ENCODE measurements at regions not wholly inside any gene's neighbourhood (a gene's known extent, or its start where the extent isn't known, plus 50 kb on each side); places are given as distances from the start of the nearest gene placed in this dataset.

DNA sequence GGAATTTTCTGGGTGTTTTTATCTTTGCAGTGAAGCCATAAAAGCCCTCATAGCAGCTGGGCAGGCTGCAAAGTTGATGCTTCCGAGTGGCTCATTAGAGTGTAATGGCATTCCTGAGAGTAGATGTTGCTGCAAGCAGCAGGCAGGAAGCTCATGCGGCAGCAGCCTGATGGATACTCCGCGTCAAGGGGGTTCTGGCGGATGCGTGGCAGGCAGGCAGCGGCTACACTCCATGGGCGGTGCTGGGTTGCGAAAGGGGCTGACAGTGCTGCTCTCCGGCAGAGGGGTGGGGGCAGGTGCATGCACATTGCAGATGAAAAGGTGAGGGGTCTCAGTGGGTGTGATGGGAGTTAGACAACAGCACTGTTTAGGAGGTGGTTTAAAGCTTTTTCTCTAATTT is 93.2 kb upstream of the AJAP1 start:
- WGBS, 2 donors (ENCODE audit: low coverage in 1 of 2): 10% methylated on average over 5 of the region's 10 CpGs; no CpG with 5 or more reads in 1 of the 2 donors
- no peaks in the 10 kb centered on the region for H3K4me1 ChIP-seq
- no peaks in the 10 kb centered on the region for H3K9me3 ChIP-seq
- no peak for TF ChIP-seq POLR2AphosphoS5 (IDR thresholded peaks at IDR 0.05)
- TF ChIP-seq POLR2A (IDR thresholded peaks at IDR 0.05): no peak
- no peak for TF ChIP-seq EP300 (IDR thresholded peaks at IDR 0.05)
- no peak for TF ChIP-seq CTCF (IDR thresholded peaks at IDR 0.05)
- no peaks in the 10 kb centered on the region for H3K36me3 ChIP-seq
- H3K4me3 ChIP-seq: no peak overlapping the region
- no peak overlapping the region for H3K27ac ChIP-seq
- H3K27me3 ChIP-seq: peaks cover 69% of the 10 kb centered on the region
- ATAC-seq: no peak

DNA sequence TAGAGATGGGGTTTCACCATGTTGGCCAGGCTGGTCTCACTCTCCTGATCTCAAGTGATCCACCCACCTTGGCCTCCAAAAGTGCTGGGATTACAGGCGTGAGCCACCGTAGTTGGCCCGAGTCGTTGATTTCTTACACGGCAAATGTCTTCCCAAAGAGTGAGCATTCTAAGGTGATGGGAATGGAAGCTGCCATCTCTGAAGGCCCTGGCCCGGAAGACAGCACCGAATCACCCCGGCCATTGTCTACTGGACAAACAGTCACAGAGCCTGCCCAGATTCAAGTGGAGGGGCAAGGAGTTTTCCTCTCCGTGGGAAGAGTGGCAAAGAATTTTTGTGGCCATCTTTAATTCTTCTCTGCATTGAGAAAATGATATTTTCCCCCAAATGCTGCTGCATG is 92.1 kb upstream of the AJAP1 start:
- H3K27ac ChIP-seq: no peak overlapping the region
- no peak overlapping the region for H3K4me3 ChIP-seq
- no peaks in the 10 kb centered on the region for H3K4me1 ChIP-seq
- H3K9me3 ChIP-seq: no peaks in the 10 kb centered on the region
- peaks cover 75% of the 10 kb centered on the region for H3K27me3 ChIP-seq
- 86 to 89% methylated on average over 4 of the region's 9 CpGs for WGBS, 2 donors (ENCODE audit: low coverage in 1 of 2)
- H3K36me3 ChIP-seq: no peaks in the 10 kb centered on the region
- ATAC-seq: no peak
- TF ChIP-seq CTCF (IDR thresholded peaks at IDR 0.05) (no peak), POLR2A (IDR thresholded peaks at IDR 0.05) (no peak)

- TF ChIP-seq CTCF (IDR thresholded peaks at IDR 0.05) (no peak), EP300 (IDR thresholded peaks at IDR 0.05) (no peak), POLR2AphosphoS5 (IDR thresholded peaks at IDR 0.05) (no peak), POLR2A (IDR thresholded peaks at IDR 0.05) (no peak)
- Histone ChIP-seq H3K4me3 (no peak overlapping the region), H3K9me3 (no peaks in the 10 kb centered on the region), H3K4me1 (no peaks in the 10 kb centered on the region), H3K27ac (no peak overlapping the region), H3K27me3 (peaks cover 85% of the 10 kb centered on the region), H3K36me3 (no peaks in the 10 kb centered on the region)
- WGBS, 2 donors (ENCODE audit: low coverage in 1 of 2): 70 to 77% methylated on average over 3 to 4 of the region's 4 CpGs
- no peak for ATAC-seq
Measured at GRCh38 chr1:4563586-4563985, 90.8 kb upstream of the AJAP1 start.

DNA sequence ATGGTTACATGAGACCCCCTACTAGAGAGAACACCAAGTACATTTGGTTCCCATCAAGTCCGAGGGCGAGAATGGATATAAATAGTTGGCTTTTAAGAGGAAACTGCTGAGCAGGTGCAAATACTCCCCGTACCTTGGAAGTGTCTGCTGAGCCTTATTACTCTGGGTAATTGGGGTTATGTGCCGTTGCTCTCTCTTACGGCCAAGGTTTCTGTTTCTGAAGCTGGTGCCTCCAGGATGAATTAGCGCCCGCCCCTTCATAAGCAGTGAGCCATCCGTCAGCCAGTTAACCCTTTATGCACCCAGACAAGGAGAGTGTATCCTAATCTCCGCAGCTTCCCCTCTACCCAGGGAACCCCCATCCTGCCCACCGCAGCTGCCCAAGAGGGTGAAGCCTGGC is 90.4 kb upstream of the AJAP1 start:
- WGBS, 2 donors (ENCODE audit: low coverage in 1 of 2): 22% methylated on average over 4 of the region's 10 CpGs; no CpG with 5 or more reads in 1 of the 2 donors
- Histone ChIP-seq H3K9me3 (no peaks in the 10 kb centered on the region), H3K36me3 (no peaks in the 10 kb centered on the region), H3K27ac (no peak overlapping the region), H3K4me3 (no peak overlapping the region), H3K4me1 (no peaks in the 10 kb centered on the region), H3K27me3 (peaks cover 85% of the 10 kb centered on the region)
- TF ChIP-seq EP300 (IDR thresholded peaks at IDR 0.05) (no peak), POLR2AphosphoS5 (IDR thresholded peaks at IDR 0.05) (no peak), CTCF (IDR thresholded peaks at IDR 0.05) (no peak), POLR2A (IDR thresholded peaks at IDR 0.05) (no peak)
- ATAC-seq: no peak

GRCh38 chr1:4565166-4565565 is 89.2 kb upstream of the AJAP1 start:
- Histone ChIP-seq H3K27ac (no peak overlapping the region), H3K9me3 (no peaks in the 10 kb centered on the region), H3K36me3 (no peaks in the 10 kb centered on the region), H3K27me3 (peaks cover 87% of the 10 kb centered on the region), H3K4me1 (no peaks in the 10 kb centered on the region), H3K4me3 (no peak overlapping the region)
- 62% methylated on average over 3 of the region's 3 CpGs; no CpG with 5 or more reads in 1 of the 2 donors for WGBS, 2 donors (ENCODE audit: low coverage in 1 of 2)
- TF ChIP-seq CTCF (IDR thresholded peaks at IDR 0.05) (no peak), POLR2A (IDR thresholded peaks at IDR 0.05) (no peak), POLR2AphosphoS5 (IDR thresholded peaks at IDR 0.05) (no peak), EP300 (IDR thresholded peaks at IDR 0.05) (no peak)
- ATAC-seq: no peak
